SJSA1 (cell line): ENCODE measurements at regions not wholly inside any gene's neighbourhood (a gene's known extent, or its start where the extent isn't known, plus 50 kb on each side); places are given as distances from the start of the nearest gene placed in this dataset.

Experiments
- DNase-seq, 2 experiments: peaks; one replicate each; pipeline ENCODE4 v3.0.0-alpha.2; 2015 to 2020; ENCODE audit warnings: low spot score in 2 of 2, low read depth in 1 of 2
- H3K27ac ChIP-seq: fragments of 250-450 bp; sonication (Bioruptor Pico); 2 replicates; pipeline ENCODE4 v1.5.1; 2020; ENCODE audit warnings: mild to moderate bottlenecking, moderate library complexity
- H3K27me3 ChIP-seq: fragments of 250-450 bp; sonication (Bioruptor Pico); replicated peaks from 2 replicates; pipeline ENCODE4 v1.5.1; 2020; ENCODE audit warnings: mild to moderate bottlenecking, moderate library complexity
- H3K36me3 ChIP-seq: fragments of 250-450 bp; sonication (Bioruptor Pico); 2 replicates; pipeline ENCODE4 v1.5.1; 2020; ENCODE audit warnings: mild to moderate bottlenecking
- H3K4me1 ChIP-seq: fragments of 250-450 bp; sonication (Bioruptor Pico); replicated peaks from 2 replicates; pipeline ENCODE4 v1.6.1; 2021; ENCODE audit warnings: mild to moderate bottlenecking
- H3K4me3 ChIP-seq: fragments of 250-450 bp; sonication (Bioruptor Pico); 2 replicates; pipeline ENCODE4 v1.5.1; 2020; ENCODE audit warnings: mild to moderate bottlenecking
- H3K9me3 ChIP-seq: fragments of 250-450 bp; sonication (Bioruptor Pico); replicated peaks from 2 replicates; pipeline ENCODE4 v1.5.1; 2020; ENCODE audit warnings: mild to moderate bottlenecking

- Histone ChIP-seq H3K27ac (no peak overlapping the region), H3K4me1 (peaks cover 5% of the 10 kb centered on the region; the same call in 1 of the 2 replicates), H3K4me3 (no peak overlapping the region), H3K27me3 (no peaks in the 10 kb centered on the region), H3K36me3 (no peaks in the 10 kb centered on the region), H3K9me3 (no peaks in the 10 kb centered on the region)
- no peak for DNase-seq
Measured at GRCh38 chrX:71000139-71000538, 68.0 kb downstream of the SNX12 start.

- Histone ChIP-seq H3K4me3 (no peak overlapping the region), H3K27ac (no peak overlapping the region), H3K36me3 (no peaks in the 10 kb centered on the region), H3K9me3 (no peaks in the 10 kb centered on the region), H3K4me1 (peaks cover 5% of the 10 kb centered on the region; the same call in 1 of the 2 replicates), H3K27me3 (no peaks in the 10 kb centered on the region)
- peak; percentile 53 to 71 for DNase-seq
Measured at GRCh38 chrX:70998411-70999027, 67.6 kb upstream of the SLC7A3 start.

GRCh38 chrX:70995338-70995737 lies 64.4 kb upstream of the SLC7A3 start:
- DNase-seq: no peak
- Histone ChIP-seq H3K27me3 (no peaks in the 10 kb centered on the region), H3K27ac (no peak overlapping the region)

GRCh38 chrX:70988425-70988824 lies 57.5 kb upstream of the SLC7A3 start:
- no peak for DNase-seq
- Histone ChIP-seq H3K4me1 (no peaks in the 10 kb centered on the region), H3K36me3 (no peaks in the 10 kb centered on the region), H3K27ac (no peak overlapping the region), H3K9me3 (no peaks in the 10 kb centered on the region), H3K27me3 (no peaks in the 10 kb centered on the region), H3K4me3 (no peak overlapping the region)

More at GRCh38 chrX:70995338-70995737, 64.4 kb upstream of the SLC7A3 start:
- no peak overlapping the region for H3K4me3 ChIP-seq
- peaks cover 5% of the 10 kb centered on the region; the same call in 1 of the 2 replicates for H3K4me1 ChIP-seq
- H3K9me3 ChIP-seq: no peaks in the 10 kb centered on the region
- no peaks in the 10 kb centered on the region for H3K36me3 ChIP-seq
